CD8-positive, alpha-beta memory T cell (primary cell): ENCODE measurements at regions not wholly inside any gene's neighbourhood (a gene's known extent, or its start where the extent isn't known, plus 50 kb on each side); places are given as distances from the start of the nearest gene placed in this dataset.

Experiments
- CTCF ChIA-PET: fragments of 350-600 bp; sonication (Branson Sonifier 250); formaldehyde crosslinking; loops from one replicate; lab custom pipeline; 2021; ENCODE audit warnings: antibody characterized with exemption; lab: Charles Lee
- POLR2A ChIA-PET: fragments of 350-600 bp; sonication (Branson Sonifier 250); formaldehyde crosslinking; loops from one replicate; lab custom pipeline; 2021; ENCODE audit warnings: antibody characterized with exemption; lab: Charles Lee
- DNase-seq, 5 donors: peaks; one replicate each; pipeline versions ENCODE4 v3.0.0 to v3.0.0-alpha.2; 2020 to 2022; ENCODE audit warnings: mixed read lengths in 1 of 5
- H3K27ac ChIP-seq: one replicate; pipeline ENCODE4 v1.7.0; 2013; ENCODE audit warnings: low read depth, mild to moderate bottlenecking, low read length, moderate library complexity
- H3K27me3 ChIP-seq: 2 replicates; pipeline ENCODE4 v1.7.0; 2013; ENCODE audit warnings: low read length, mild to moderate bottlenecking; ENCODE audit not compliant: insufficient read depth, poor library complexity, severe bottlenecking
- H3K36me3 ChIP-seq: 2 replicates; pipeline ENCODE4 v1.7.0; 2013; ENCODE audit warnings: mild to moderate bottlenecking, low read length, moderate library complexity; ENCODE audit not compliant: insufficient read depth
- H3K4me1 ChIP-seq: 2 replicates; pipeline ENCODE4 v1.7.0; 2013; ENCODE audit warnings: mild to moderate bottlenecking, low read length, moderate library complexity; ENCODE audit not compliant: insufficient read depth
- H3K4me3 ChIP-seq: 2 replicates; pipeline ENCODE4 v1.7.0; 2013; ENCODE audit warnings: mild to moderate bottlenecking, low read length
- H3K9me3 ChIP-seq: 2 replicates; pipeline ENCODE4 v1.7.0; 2013; ENCODE audit warnings: mild to moderate bottlenecking, low read length
- H3K27ac Mint-ChIP-seq, 8 donors: one replicate each; pipeline ENCODE4 v1.8.0; 2020 to 2021; ENCODE audit warnings: mixed read lengths in 8 of 8, mild to moderate bottlenecking in 6 of 8, inconsistent platforms in 3 of 8, moderate library complexity in 3 of 8
- H3K27me3 Mint-ChIP-seq, 2 donors: one replicate each; pipeline ENCODE4 v1.8.0; 2020 to 2021; ENCODE audit warnings: mixed read lengths in 2 of 2, mild to moderate bottlenecking in 1 of 2, moderate library complexity in 1 of 2
- H3K36me3 Mint-ChIP-seq, 3 donors: one replicate each; pipeline ENCODE4 v1.8.0; 2020 to 2021; ENCODE audit warnings: mixed read lengths in 3 of 3, inconsistent platforms in 1 of 3, mild to moderate bottlenecking in 1 of 3
- H3K4me1 Mint-ChIP-seq, 3 donors: one replicate each; pipeline ENCODE4 v1.8.0; 2020 to 2021; ENCODE audit warnings: mixed read lengths in 3 of 3, inconsistent platforms in 1 of 3, mild to moderate bottlenecking in 1 of 3
- H3K4me3 Mint-ChIP-seq, 7 donors: one replicate each; pipeline ENCODE4 v1.8.0; 2020 to 2021; ENCODE audit warnings: mixed read lengths in 7 of 7, mild to moderate bottlenecking in 6 of 7, moderate library complexity in 4 of 7, inconsistent platforms in 2 of 7
- H3K9me3 Mint-ChIP-seq, 5 donors: one replicate each; pipeline ENCODE4 v1.8.0; 2020 to 2022; ENCODE audit warnings: mixed read lengths in 5 of 5, mild to moderate bottlenecking in 3 of 5, moderate library complexity in 2 of 5, inconsistent platforms in 1 of 5

DNA sequence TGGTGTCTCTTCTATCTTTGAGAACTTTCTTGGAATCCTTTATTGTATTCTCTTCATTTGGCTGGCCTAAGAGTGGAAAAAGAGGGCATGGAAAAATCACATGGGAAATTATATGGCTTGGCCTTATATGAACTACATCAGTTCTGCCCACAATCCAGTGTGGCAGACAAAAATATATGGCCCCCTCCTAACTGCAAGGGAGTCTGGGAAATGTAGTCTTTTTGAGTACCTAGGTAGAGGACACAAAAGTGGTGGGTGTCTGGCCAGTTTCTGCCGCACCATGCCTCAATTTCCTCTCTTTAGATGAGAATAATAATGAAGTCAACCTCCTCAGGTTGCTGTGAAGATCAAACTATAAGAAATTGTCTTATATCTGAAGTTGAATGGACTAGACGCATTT lies 109.3 kb downstream of the SCP2D1 start:
- peaks cover 9 to 19% of the 10 kb centered on the region in 2 donors for H3K27me3 Mint-ChIP-seq
- no peaks in the 10 kb centered on the region for H3K36me3 Mint-ChIP-seq
- no peak overlapping the region for H3K27ac Mint-ChIP-seq
- ChIA-PET CTCF (no interaction called here), POLR2A (no interaction called here)
- no peak overlapping the region for H3K4me3 Mint-ChIP-seq
- no peaks in the 10 kb centered on the region for H3K4me1 ChIP-seq
- H3K9me3 ChIP-seq, result no peaks in the 10 kb centered on the region
- H3K27me3 ChIP-seq, result no peaks in the 10 kb centered on the region
- no peaks in the 10 kb centered on the region for H3K4me1 Mint-ChIP-seq
- no peak for DNase-seq
- H3K36me3 ChIP-seq, result no peaks in the 10 kb centered on the region
- no peak overlapping the region for H3K27ac ChIP-seq
- H3K4me3 ChIP-seq, result no peak overlapping the region
- H3K9me3 Mint-ChIP-seq, result peaks cover 0 to 1% (median 0%) of the 10 kb centered on the region in 5 donors

DNA sequence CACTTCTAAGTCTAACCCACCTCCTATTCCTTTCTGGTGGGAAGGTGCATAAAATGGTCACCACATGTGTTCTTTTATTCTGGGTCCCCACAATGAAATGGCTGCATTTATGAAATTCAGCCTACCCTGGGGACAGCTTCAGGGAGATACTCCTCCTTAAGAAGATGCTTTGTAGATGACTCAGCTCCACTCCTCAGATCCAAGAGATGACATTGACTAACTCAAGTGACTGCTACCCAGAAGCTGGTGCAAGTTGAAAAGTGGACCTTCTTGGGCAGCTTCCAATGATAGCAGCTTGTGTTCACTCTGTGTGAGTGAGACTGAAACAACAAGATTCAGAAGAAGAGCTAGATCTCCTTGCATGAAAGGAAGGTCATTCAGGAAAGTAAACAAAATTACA lies 113.4 kb downstream of the SCP2D1 start:
- Histone ChIP-seq H3K4me3 (no peak overlapping the region), H3K36me3 (no peaks in the 10 kb centered on the region), H3K27ac (no peak overlapping the region), H3K27me3 (no peaks in the 10 kb centered on the region), H3K9me3 (no peaks in the 10 kb centered on the region), H3K4me1 (no peaks in the 10 kb centered on the region)
- ChIA-PET CTCF (no interaction called here), POLR2A (no interaction called here)
- no peak for DNase-seq
- peaks cover 0 to 3% (median 0%) of the 10 kb centered on the region in 5 donors for H3K9me3 Mint-ChIP-seq
- peaks cover 5 to 19% of the 10 kb centered on the region in 2 donors for H3K27me3 Mint-ChIP-seq
- H3K4me3 Mint-ChIP-seq, result no peak overlapping the region
- no peak overlapping the region for H3K27ac Mint-ChIP-seq
- H3K4me1 Mint-ChIP-seq, result no peaks in the 10 kb centered on the region
- no peaks in the 10 kb centered on the region for H3K36me3 Mint-ChIP-seq

DNA sequence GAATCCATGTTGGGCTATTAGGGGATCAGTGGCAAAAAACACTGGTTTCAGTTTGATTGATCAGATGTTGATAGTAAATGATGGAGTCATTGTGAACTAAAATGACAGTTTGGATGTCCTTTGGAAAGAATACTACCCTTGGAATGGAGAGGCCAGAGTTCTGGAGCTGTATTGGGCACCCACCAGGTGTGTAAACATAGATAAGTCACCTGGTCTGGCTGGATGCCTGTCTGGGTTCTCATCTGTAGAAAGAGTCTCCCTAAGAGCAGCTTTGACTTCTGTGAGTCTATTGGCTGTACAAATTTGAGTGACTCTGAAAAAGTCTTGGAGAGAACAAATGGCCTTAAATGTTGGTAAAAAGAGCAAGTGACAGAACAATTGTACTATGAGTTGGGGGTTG lies 115.0 kb downstream of the SCP2D1 start:
- H3K27me3 Mint-ChIP-seq, result peaks cover 3 to 7% of the 10 kb centered on the region in 2 donors
- no peaks in the 10 kb centered on the region for H3K9me3 ChIP-seq
- no peak overlapping the region for H3K27ac Mint-ChIP-seq
- no peaks in the 10 kb centered on the region for H3K27me3 ChIP-seq
- no peak for DNase-seq
- no peak overlapping the region for H3K4me3 Mint-ChIP-seq
- H3K27ac ChIP-seq, result no peak overlapping the region
- ChIA-PET POLR2A (no interaction called here), CTCF (no interaction called here)
- no peaks in the 10 kb centered on the region for H3K4me1 Mint-ChIP-seq
- no peaks in the 10 kb centered on the region for H3K4me1 ChIP-seq
- no peaks in the 10 kb centered on the region for H3K36me3 Mint-ChIP-seq
- H3K9me3 Mint-ChIP-seq, result peaks cover 0 to 6% (median 0%) of the 10 kb centered on the region in 5 donors
- H3K36me3 ChIP-seq, result no peaks in the 10 kb centered on the region
- no peak overlapping the region for H3K4me3 ChIP-seq

DNA sequence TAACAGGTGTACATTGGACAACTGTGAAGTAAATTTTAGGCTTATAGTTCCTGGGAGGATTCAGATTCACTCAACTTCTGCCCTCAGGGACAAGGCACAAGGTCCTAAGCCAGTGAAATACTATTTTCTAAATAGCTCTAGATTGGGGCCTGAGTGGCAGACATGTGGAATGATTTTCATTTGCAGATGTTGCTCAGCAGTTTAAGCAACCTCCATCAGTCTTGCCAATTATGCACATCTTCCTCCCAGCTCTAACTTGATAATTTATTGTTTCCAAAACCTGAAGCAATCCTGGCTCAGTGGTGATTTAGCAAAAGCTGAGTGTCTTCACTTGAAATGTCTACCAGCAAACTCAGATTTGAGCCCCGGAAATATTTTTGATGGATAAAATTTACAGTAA lies 116.2 kb downstream of the SCP2D1 start:
- Histone ChIP-seq H3K27ac (no peak overlapping the region), H3K36me3 (no peaks in the 10 kb centered on the region), H3K9me3 (no peaks in the 10 kb centered on the region), H3K4me3 (no peak overlapping the region), H3K27me3 (no peaks in the 10 kb centered on the region), H3K4me1 (no peaks in the 10 kb centered on the region)
- DNase-seq, result no peak
- peaks cover 0 to 6% of the 10 kb centered on the region in 2 donors for H3K27me3 Mint-ChIP-seq
- CTCF ChIA-PET, result no interaction called here
- POLR2A ChIA-PET, result no interaction called here
- peaks cover 0 to 6% (median 0%) of the 10 kb centered on the region in 5 donors for H3K9me3 Mint-ChIP-seq
- no peak overlapping the region for H3K4me3 Mint-ChIP-seq
- H3K27ac Mint-ChIP-seq, result no peak overlapping the region
- H3K36me3 Mint-ChIP-seq, result no peaks in the 10 kb centered on the region
- no peaks in the 10 kb centered on the region for H3K4me1 Mint-ChIP-seq

DNA sequence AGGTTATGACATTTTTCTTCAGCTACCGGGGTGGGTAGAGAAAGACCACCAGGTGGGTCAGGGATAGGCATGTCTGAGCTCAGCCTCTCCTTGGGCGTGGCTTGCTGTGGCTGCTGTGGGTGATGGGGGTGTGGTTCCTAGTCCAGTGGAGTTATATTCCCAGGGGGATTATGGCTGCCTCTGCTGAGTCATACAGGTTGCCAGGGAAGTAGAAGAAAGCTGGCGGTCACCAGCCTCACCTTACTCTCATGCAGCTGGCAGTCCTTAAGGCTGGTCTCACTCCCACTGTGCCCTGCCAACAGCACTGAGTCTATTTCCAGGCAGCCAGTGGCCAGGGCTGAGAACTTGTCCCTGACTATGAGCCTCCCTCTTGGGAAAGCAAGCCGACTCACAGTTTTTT lies 130.0 kb downstream of the SCP2D1 start:
- Mint-ChIP-seq H3K4me1 (no peaks in the 10 kb centered on the region), H3K36me3 (no peaks in the 10 kb centered on the region), H3K27me3 (peaks cover 0 to 27% of the 10 kb centered on the region in 2 donors), H3K27ac (no peak overlapping the region), H3K9me3 (peaks cover 0 to 7% (median 0%) of the 10 kb centered on the region in 5 donors), H3K4me3 (no peak overlapping the region)
- Histone ChIP-seq H3K4me3 (no peak overlapping the region), H3K27me3 (no peaks in the 10 kb centered on the region), H3K27ac (no peak overlapping the region), H3K36me3 (no peaks in the 10 kb centered on the region), H3K4me1 (no peaks in the 10 kb centered on the region), H3K9me3 (no peaks in the 10 kb centered on the region)
- ChIA-PET CTCF (no interaction called here), POLR2A (no interaction called here)
- no peak for DNase-seq

DNA sequence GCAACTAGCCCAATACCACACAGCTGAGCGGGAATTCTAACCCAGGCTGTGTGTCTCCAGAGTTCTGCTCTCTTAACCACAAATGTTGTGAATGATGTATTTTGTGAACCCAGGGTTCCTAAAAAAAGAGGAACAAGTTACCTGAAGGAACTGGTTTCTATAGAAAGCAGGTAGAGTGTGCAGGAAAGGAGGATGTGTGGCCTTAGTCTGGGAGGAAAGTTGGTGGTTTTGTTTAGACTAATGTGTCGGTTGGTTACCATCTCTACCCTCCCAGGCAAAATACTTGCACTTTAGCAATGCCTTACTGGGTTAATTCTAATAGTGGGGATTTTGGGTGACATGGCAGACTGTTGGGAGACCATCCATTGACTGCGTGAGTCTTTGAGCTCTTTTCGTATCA lies 143.3 kb downstream of the SCP2D1 start:
- ChIA-PET CTCF (no interaction called here), POLR2A (no interaction called here)
- DNase-seq, result no peak
- H3K36me3 ChIP-seq, result no peaks in the 10 kb centered on the region
- Mint-ChIP-seq H3K4me3 (no peak overlapping the region), H3K9me3 (peaks cover 0 to 4% (median 1%) of the 10 kb centered on the region in 5 donors), H3K27me3 (peaks cover 3 to 7% of the 10 kb centered on the region in 2 donors), H3K4me1 (no peaks in the 10 kb centered on the region), H3K36me3 (no peaks in the 10 kb centered on the region), H3K27ac (no peak overlapping the region)
- no peaks in the 10 kb centered on the region for H3K9me3 ChIP-seq
- no peak overlapping the region for H3K27ac ChIP-seq
- no peaks in the 10 kb centered on the region for H3K4me1 ChIP-seq
- no peak overlapping the region for H3K4me3 ChIP-seq
- no peaks in the 10 kb centered on the region for H3K27me3 ChIP-seq

DNA sequence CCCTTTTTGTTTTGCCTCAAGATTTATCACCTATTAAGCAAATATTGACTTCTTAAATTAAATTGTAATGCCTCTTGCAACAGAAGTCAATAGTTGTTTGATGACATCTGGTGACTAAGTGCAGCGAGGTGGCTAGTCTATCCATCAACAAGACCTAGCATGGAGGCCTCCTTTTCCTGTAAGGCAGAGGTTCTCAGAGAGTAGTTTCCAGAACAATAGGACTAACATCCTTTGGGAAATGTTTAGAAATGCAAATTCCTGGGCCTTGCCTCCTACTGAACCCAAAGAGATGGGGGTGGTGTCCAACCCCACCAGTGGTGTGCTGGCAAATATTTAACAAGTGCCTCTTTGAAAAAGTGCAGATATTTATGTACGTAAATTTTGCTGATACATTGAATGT lies 143.7 kb downstream of the SCP2D1 start:
- POLR2A ChIA-PET, result no interaction called here
- H3K9me3 Mint-ChIP-seq, result peaks cover 0 to 4% (median 1%) of the 10 kb centered on the region in 5 donors

DNA sequence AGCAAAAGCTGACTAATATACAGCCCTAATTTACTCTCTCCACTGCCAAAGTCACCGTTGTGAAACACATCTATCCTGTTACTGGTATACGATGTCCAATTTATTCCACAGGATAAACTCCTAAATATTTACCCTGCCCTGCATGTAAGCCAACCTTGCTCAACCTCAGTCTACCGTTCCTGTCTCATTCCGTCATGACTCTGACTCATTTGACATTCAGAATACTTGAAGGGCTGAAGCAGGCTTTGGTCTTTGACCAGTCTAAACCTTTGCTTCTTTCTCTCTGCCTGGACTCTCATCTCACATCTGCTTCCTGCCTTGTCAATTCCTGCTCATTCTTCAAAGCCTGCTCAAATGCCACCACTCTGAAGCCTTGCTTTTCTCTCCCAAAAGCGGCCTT lies 157.5 kb downstream of the SCP2D1 start:
- Histone ChIP-seq H3K4me1 (no peaks in the 10 kb centered on the region), H3K36me3 (no peaks in the 10 kb centered on the region), H3K27ac (no peak overlapping the region), H3K4me3 (no peak overlapping the region), H3K27me3 (no peaks in the 10 kb centered on the region), H3K9me3 (no peaks in the 10 kb centered on the region)
- H3K27me3 Mint-ChIP-seq, result peaks cover under 1 to 6% of the 10 kb centered on the region in 2 donors
- no peak overlapping the region for H3K27ac Mint-ChIP-seq
- no peak overlapping the region for H3K4me3 Mint-ChIP-seq
- DNase-seq, result no peak
- H3K4me1 Mint-ChIP-seq, result no peaks in the 10 kb centered on the region
- no peaks in the 10 kb centered on the region for H3K36me3 Mint-ChIP-seq
- peaks cover 0 to 3% (median 0%) of the 10 kb centered on the region in 5 donors for H3K9me3 Mint-ChIP-seq
- ChIA-PET CTCF (no interaction called here), POLR2A (no interaction called here)

More for the DNA sequence above, 143.7 kb downstream of the SCP2D1 start:
- no peaks in the 10 kb centered on the region for H3K27me3 ChIP-seq
- no peak for DNase-seq
- H3K9me3 ChIP-seq, result no peaks in the 10 kb centered on the region
- CTCF ChIA-PET, result no interaction called here
- Mint-ChIP-seq H3K27ac (no peak overlapping the region), H3K27me3 (peaks cover 3 to 9% of the 10 kb centered on the region in 2 donors), H3K4me1 (no peaks in the 10 kb centered on the region), H3K36me3 (no peaks in the 10 kb centered on the region), H3K4me3 (no peak overlapping the region)
- H3K4me1 ChIP-seq, result no peaks in the 10 kb centered on the region
- H3K4me3 ChIP-seq, result no peak overlapping the region
- H3K36me3 ChIP-seq, result no peaks in the 10 kb centered on the region
- H3K27ac ChIP-seq, result no peak overlapping the region

DNA sequence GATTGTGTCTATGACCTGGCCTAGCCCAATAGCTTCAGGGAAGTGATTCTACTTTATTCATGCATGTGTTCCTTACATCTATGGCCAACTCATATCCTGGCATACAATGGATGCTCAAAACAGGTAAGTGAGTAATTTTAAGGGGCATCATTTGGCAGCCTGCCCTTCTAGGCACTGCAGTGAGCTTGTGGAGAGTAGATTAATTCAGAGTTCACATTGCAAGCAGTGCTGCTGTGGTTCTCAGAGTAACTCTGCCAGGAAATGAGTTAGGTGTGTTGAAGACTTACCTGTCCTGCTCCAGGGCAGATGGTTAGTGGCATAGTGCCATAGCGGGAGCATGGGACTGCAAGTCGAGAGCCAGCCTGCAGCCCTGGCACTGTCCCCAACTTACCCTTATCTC lies 158.0 kb downstream of the SCP2D1 start:
- DNase-seq, result no peak
- no peaks in the 10 kb centered on the region for H3K9me3 ChIP-seq
- H3K4me1 ChIP-seq, result no peaks in the 10 kb centered on the region
- H3K27ac ChIP-seq, result no peak overlapping the region
- Mint-ChIP-seq H3K27me3 (peaks cover 0 to 6% of the 10 kb centered on the region in 2 donors), H3K27ac (no peak overlapping the region), H3K4me1 (no peaks in the 10 kb centered on the region), H3K36me3 (no peaks in the 10 kb centered on the region), H3K4me3 (no peak overlapping the region), H3K9me3 (peaks cover 0 to 3% (median 0%) of the 10 kb centered on the region in 5 donors)
- H3K36me3 ChIP-seq, result no peaks in the 10 kb centered on the region
- no peaks in the 10 kb centered on the region for H3K27me3 ChIP-seq
- no peak overlapping the region for H3K4me3 ChIP-seq
- ChIA-PET POLR2A (no interaction called here), CTCF (no interaction called here)
